Activated T-cell treated with anti-CD3 and anti-CD28 coated beads, Interleukin-2, amount 50 U/mL, for 72 hours (primary cell): ENCODE measurements at regions not wholly inside any gene's neighbourhood (a gene's known extent, or its start where the extent isn't known, plus 50 kb on each side); places are given as distances from the start of the nearest gene placed in this dataset.
"Not testable (repeated sequence)": the region's sequence is repeated elsewhere in the genome, so short reads cannot be mapped to it uniquely, and the experiment has no call there.

Experiments
- ATAC-seq, 2 donors: fragments of 150-1000 bp; cut with Tn5 transposase; replicated peaks in 1 of 2; 2 replicates each; pipeline ENCODE4 v1.10.0; 2021; ENCODE audit warnings: moderate library complexity in 2 of 2, mild to moderate bottlenecking in 1 of 2
- DNase-seq, 2 donors: peaks; one replicate each; pipeline ENCODE4 v3.0.0; 2021 to 2022; ENCODE audit warnings: mixed read lengths in 1 of 2
- H3K27ac Mint-ChIP-seq: one replicate; pipeline ENCODE4 v1.8.0; 2022; ENCODE audit warnings: mild to moderate bottlenecking, moderate library complexity, mixed read lengths
- H3K27me3 Mint-ChIP-seq: one replicate; pipeline ENCODE4 v1.8.0; 2022; ENCODE audit warnings: low read depth, mixed read lengths
- H3K36me3 Mint-ChIP-seq, 2 donors: one replicate each; pipeline ENCODE4 v1.8.0; 2022; ENCODE audit warnings: mixed read lengths in 2 of 2, mild to moderate bottlenecking in 1 of 2; ENCODE audit not compliant: insufficient read depth in 2 of 2
- H3K4me1 Mint-ChIP-seq: one replicate; pipeline ENCODE4 v1.8.0; 2022; ENCODE audit warnings: low read depth, mixed read lengths
- H3K4me3 Mint-ChIP-seq, 2 donors: one replicate each; pipeline ENCODE4 v1.8.0; 2022; ENCODE audit warnings: mild to moderate bottlenecking in 2 of 2, mixed read lengths in 2 of 2, moderate library complexity in 2 of 2
- H3K9me3 Mint-ChIP-seq, 2 donors: one replicate each; pipeline ENCODE4 v1.8.0; 2022; ENCODE audit warnings: mixed read lengths in 2 of 2

GRCh38 chr16:8070506-8070905 lies 519.8 kb downstream of the TMEM114 start:
- Mint-ChIP-seq H3K4me3 (no peak overlapping the region), H3K27ac (no peak overlapping the region), H3K36me3 (peaks cover 2 to 4% of the 10 kb centered on the region in 2 donors), H3K9me3 (peaks cover 6 to 12% of the 10 kb centered on the region in 2 donors), H3K4me1 (no peaks in the 10 kb centered on the region), H3K27me3 (no peaks in the 10 kb centered on the region)
- ATAC-seq, result no peak
- DNase-seq, result no peak

- H3K27ac Mint-ChIP-seq, H3K27me3 Mint-ChIP-seq, DNase-seq, H3K4me1 Mint-ChIP-seq, H3K4me3 Mint-ChIP-seq, ATAC-seq, H3K36me3 Mint-ChIP-seq: not testable (repeated sequence)
- peaks cover 8 to 15% of the 10 kb centered on the region in 2 donors for H3K9me3 Mint-ChIP-seq
Observed at GRCh38 chr16:8068225-8068624, 522.1 kb downstream of the TMEM114 start.

GRCh38 chr16:8063159-8063558 lies 527.2 kb downstream of the TMEM114 start:
- H3K4me3 Mint-ChIP-seq, result no peak overlapping the region
- peaks cover 2 to 4% of the 10 kb centered on the region in 2 donors for H3K36me3 Mint-ChIP-seq
- no peak overlapping the region for H3K27ac Mint-ChIP-seq
- H3K27me3 Mint-ChIP-seq, result no peaks in the 10 kb centered on the region
- DNase-seq, result no peak
- H3K4me1 Mint-ChIP-seq, result no peaks in the 10 kb centered on the region
- peaks cover 11 to 12% of the 10 kb centered on the region in 2 donors for H3K9me3 Mint-ChIP-seq
- no peak for ATAC-seq

GRCh38 chr16:8062677-8063076 lies 527.6 kb downstream of the TMEM114 start:
- DNase-seq, result no peak

GRCh38 chr16:8055761-8056160 lies 534.5 kb downstream of the TMEM114 start:
- Mint-ChIP-seq H3K4me1 (no peaks in the 10 kb centered on the region), H3K9me3 (peaks cover 0 to 4% of the 10 kb centered on the region in 2 donors), H3K27ac (no peak overlapping the region), H3K4me3 (no peak overlapping the region), H3K36me3 (peaks cover 0 to 2% of the 10 kb centered on the region in 2 donors), H3K27me3 (no peaks in the 10 kb centered on the region)
- DNase-seq (no peak), ATAC-seq (no peak)

More at GRCh38 chr16:8062677-8063076, 527.6 kb downstream of the TMEM114 start:
- Mint-ChIP-seq H3K27ac (no peak overlapping the region), H3K27me3 (no peaks in the 10 kb centered on the region), H3K4me1 (no peaks in the 10 kb centered on the region), H3K36me3 (peaks cover 2 to 4% of the 10 kb centered on the region in 2 donors), H3K4me3 (no peak overlapping the region), H3K9me3 (peaks cover 10 to 12% of the 10 kb centered on the region in 2 donors)
- no peak for ATAC-seq

GRCh38 chr16:8053437-8053836 lies 536.9 kb downstream of the TMEM114 start:
- Mint-ChIP-seq H3K9me3 (peaks cover 2 to 4% of the 10 kb centered on the region in 2 donors), H3K36me3 (peaks cover 0 to 2% of the 10 kb centered on the region in 2 donors), H3K27ac (no peak overlapping the region), H3K4me3 (no peak overlapping the region), H3K27me3 (no peaks in the 10 kb centered on the region), H3K4me1 (no peaks in the 10 kb centered on the region)
- DNase-seq (no peak), ATAC-seq (no peak)

GRCh38 chr16:8048433-8048832 lies 541.9 kb downstream of the TMEM114 start:
- ATAC-seq (no peak), DNase-seq (no peak)
- peaks cover 7 to 8% of the 10 kb centered on the region in 2 donors for H3K9me3 Mint-ChIP-seq
- H3K4me3 Mint-ChIP-seq, result no peak overlapping the region
- no peak overlapping the region for H3K27ac Mint-ChIP-seq
- peaks cover 2 to 3% of the 10 kb centered on the region in 2 donors for H3K36me3 Mint-ChIP-seq
- no peaks in the 10 kb centered on the region for H3K27me3 Mint-ChIP-seq
- H3K4me1 Mint-ChIP-seq, result no peaks in the 10 kb centered on the region

- Mint-ChIP-seq H3K27me3 (no peaks in the 10 kb centered on the region), H3K9me3 (peaks cover 7 to 8% of the 10 kb centered on the region in 2 donors)
- no peak for DNase-seq
Observed at GRCh38 chr16:8047736-8048135, 542.6 kb downstream of the TMEM114 start.

GRCh38 chr16:8044796-8045195 lies 545.5 kb downstream of the TMEM114 start:
- no peak overlapping the region for H3K27ac Mint-ChIP-seq
- H3K36me3 Mint-ChIP-seq, result peaks cover 0 to 3% of the 10 kb centered on the region in 2 donors
- H3K27me3 Mint-ChIP-seq, result no peaks in the 10 kb centered on the region
- H3K9me3 Mint-ChIP-seq, result peaks cover 5% of the 10 kb centered on the region in 2 donors
- H3K4me1 Mint-ChIP-seq, result no peaks in the 10 kb centered on the region
- H3K4me3 Mint-ChIP-seq, result no peak overlapping the region
- no peak for DNase-seq
- no peak for ATAC-seq

More at GRCh38 chr16:8047736-8048135, 542.6 kb downstream of the TMEM114 start:
- H3K4me1 Mint-ChIP-seq, result no peaks in the 10 kb centered on the region
- H3K36me3 Mint-ChIP-seq, result peaks cover 2 to 3% of the 10 kb centered on the region in 2 donors
- no peak overlapping the region for H3K27ac Mint-ChIP-seq
- no peak overlapping the region for H3K4me3 Mint-ChIP-seq
- ATAC-seq, result no peak

- DNase-seq, result no peak
- peaks cover 7 to 11% of the 10 kb centered on the region in 2 donors for H3K9me3 Mint-ChIP-seq
- no peaks in the 10 kb centered on the region for H3K4me1 Mint-ChIP-seq
- H3K4me3 Mint-ChIP-seq, result no peak overlapping the region
- H3K27me3 Mint-ChIP-seq, result no peaks in the 10 kb centered on the region
- no peak for ATAC-seq
- peaks cover 0 to 2% of the 10 kb centered on the region in 2 donors for H3K36me3 Mint-ChIP-seq
- no peak overlapping the region for H3K27ac Mint-ChIP-seq
Observed at GRCh38 chr16:8032406-8032805, 557.9 kb downstream of the TMEM114 start.

- not testable (repeated sequence) for H3K27ac Mint-ChIP-seq, H3K36me3 Mint-ChIP-seq, H3K4me1 Mint-ChIP-seq, ATAC-seq, DNase-seq, H3K27me3 Mint-ChIP-seq, H3K4me3 Mint-ChIP-seq
- H3K9me3 Mint-ChIP-seq, result peaks cover 9 to 10% of the 10 kb centered on the region in 2 donors
Observed at GRCh38 chr16:8030004-8030403, 560.3 kb downstream of the TMEM114 start.

- Mint-ChIP-seq H3K4me1 (no peaks in the 10 kb centered on the region), H3K27ac (no peak overlapping the region), H3K4me3 (no peak overlapping the region), H3K9me3 (peaks cover 9 to 11% of the 10 kb centered on the region in 2 donors), H3K27me3 (no peaks in the 10 kb centered on the region), H3K36me3 (no peaks in the 10 kb centered on the region)
- ATAC-seq, result no peak
- DNase-seq, result no peak
Observed at GRCh38 chr16:8026450-8026849, 563.9 kb downstream of the TMEM114 start.

- no peaks in the 10 kb centered on the region for H3K4me1 Mint-ChIP-seq
- DNase-seq, result no peak
- H3K9me3 Mint-ChIP-seq, result peaks cover 4 to 11% of the 10 kb centered on the region in 2 donors
- no peak overlapping the region for H3K27ac Mint-ChIP-seq
- no peak overlapping the region for H3K4me3 Mint-ChIP-seq
- H3K27me3 Mint-ChIP-seq, result no peaks in the 10 kb centered on the region
- no peaks in the 10 kb centered on the region for H3K36me3 Mint-ChIP-seq
- ATAC-seq, result no peak
Observed at GRCh38 chr16:8023326-8023725, 567.0 kb downstream of the TMEM114 start.

- no peaks in the 10 kb centered on the region for H3K27me3 Mint-ChIP-seq
- peaks cover 1 to 3% of the 10 kb centered on the region in 2 donors for H3K36me3 Mint-ChIP-seq
Observed at GRCh38 chr16:8005096-8005860, 585.0 kb downstream of the TMEM114 start.

More at GRCh38 chr16:8005096-8005860, 585.0 kb downstream of the TMEM114 start:
- H3K9me3 Mint-ChIP-seq, result peaks cover 5 to 17% of the 10 kb centered on the region in 2 donors
- no peak overlapping the region for H3K27ac Mint-ChIP-seq
- DNase-seq (no peak), ATAC-seq (no peak)
- H3K4me3 Mint-ChIP-seq, result no peak overlapping the region
- H3K4me1 Mint-ChIP-seq, result no peaks in the 10 kb centered on the region
